ENCODE measurements at regions not wholly inside any gene's neighbourhood (a gene's known extent, or its start where the extent isn't known, plus 50 kb on each side); places are given as distances from the start of the nearest gene placed in this dataset.

DNA sequence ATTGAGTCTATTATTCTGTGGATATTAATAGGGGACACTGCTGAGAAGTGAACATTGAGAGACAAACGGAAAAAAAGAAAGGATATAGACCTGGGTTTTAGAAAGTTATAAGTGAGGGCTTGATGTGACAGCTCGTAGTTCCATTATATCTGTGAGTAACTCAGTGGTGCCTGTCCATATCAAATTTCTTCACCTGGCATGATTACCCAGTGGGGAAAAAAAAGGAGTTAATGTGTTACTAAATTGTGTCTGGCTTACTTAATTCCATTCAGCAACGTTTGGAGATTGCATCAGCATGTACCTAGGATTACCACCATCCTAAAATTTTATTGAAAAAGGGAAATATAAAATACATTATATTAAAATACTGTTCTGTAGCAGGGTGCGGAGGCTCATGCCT, 1249.9 kb downstream of the SLC16A7 start:
- TF ChIP-seq, protein P1, sequence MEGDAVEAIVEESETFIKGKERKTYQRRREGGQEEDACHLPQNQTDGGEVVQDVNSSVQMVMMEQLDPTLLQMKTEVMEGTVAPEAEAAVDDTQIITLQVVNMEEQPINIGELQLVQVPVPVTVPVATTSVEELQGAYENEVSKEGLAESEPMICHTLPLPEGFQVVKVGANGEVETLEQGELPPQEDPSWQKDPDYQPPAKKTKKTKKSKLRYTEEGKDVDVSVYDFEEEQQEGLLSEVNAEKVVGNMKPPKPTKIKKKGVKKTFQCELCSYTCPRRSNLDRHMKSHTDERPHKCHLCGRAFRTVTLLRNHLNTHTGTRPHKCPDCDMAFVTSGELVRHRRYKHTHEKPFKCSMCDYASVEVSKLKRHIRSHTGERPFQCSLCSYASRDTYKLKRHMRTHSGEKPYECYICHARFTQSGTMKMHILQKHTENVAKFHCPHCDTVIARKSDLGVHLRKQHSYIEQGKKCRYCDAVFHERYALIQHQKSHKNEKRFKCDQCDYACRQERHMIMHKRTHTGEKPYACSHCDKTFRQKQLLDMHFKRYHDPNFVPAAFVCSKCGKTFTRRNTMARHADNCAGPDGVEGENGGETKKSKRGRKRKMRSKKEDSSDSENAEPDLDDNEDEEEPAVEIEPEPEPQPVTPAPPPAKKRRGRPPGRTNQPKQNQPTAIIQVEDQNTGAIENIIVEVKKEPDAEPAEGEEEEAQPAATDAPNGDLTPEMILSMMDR (IDR thresholded peaks at IDR 0.05; ENCODE audit: unreplicated experiment): no peak
- Mint-ChIP-seq H3K9me3 (ENCODE audit: unreplicated experiment) (no peaks in the 10 kb centered on the region), H3K27me3 (ENCODE audit: insufficient read depth, unreplicated experiment) (no peaks in the 10 kb centered on the region), H3K27ac (ENCODE audit: low read depth, unreplicated experiment) (no peak overlapping the region), H3K4me1 (ENCODE audit: insufficient read depth, unreplicated experiment) (peaks cover 7% of the 10 kb centered on the region), H3K36me3 (ENCODE audit: insufficient read depth, unreplicated experiment) (no peaks in the 10 kb centered on the region), H3K4me3 (ENCODE audit: unreplicated experiment) (no peak overlapping the region)
- ChIA-PET CTCF (no interaction called here), POLR2A (no interaction called here)
- BruUV-seq (replicated peaks): no TSS peak
- intact Hi-C loops (cut with micrococcal nuclease): no loop called here
- DNase-seq (ENCODE audit: unreplicated experiment): no peak

DNA sequence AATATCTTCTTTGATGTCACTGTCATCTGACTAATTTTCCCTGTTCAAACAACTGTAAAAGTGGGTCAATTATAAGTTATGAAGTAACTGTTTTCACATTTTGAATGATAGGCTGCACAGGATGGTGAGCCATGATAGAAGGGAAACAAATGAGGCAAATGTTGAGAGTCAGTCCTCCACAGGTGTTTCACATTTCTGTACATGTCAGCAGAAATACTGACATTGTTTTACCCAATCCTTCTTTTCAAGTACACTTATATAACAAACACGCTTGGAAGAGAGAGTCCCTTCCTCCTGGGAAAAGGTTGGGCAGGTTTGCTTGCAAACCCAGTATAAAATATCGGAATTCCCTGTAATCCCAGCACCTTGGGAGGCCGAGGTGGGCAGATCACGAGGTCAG, 1251.5 kb downstream of the SLC16A7 start:
- no peaks in the 10 kb centered on the region for H3K27me3 Mint-ChIP-seq (ENCODE audit: insufficient read depth, unreplicated experiment)
- no peak for DNase-seq (ENCODE audit: unreplicated experiment)
- no peak overlapping the region for H3K4me3 Mint-ChIP-seq (ENCODE audit: unreplicated experiment)
- POLR2A ChIA-PET: no interaction called here
- CTCF ChIA-PET: interaction anchor here (0.8 kb wide), 1 partner anchor 147 kb away, joined by 3 read pairs; no protein-coding TSS in a partner anchor
- peaks cover 7% of the 10 kb centered on the region for H3K4me1 Mint-ChIP-seq (ENCODE audit: insufficient read depth, unreplicated experiment)
- no peaks in the 10 kb centered on the region for H3K36me3 Mint-ChIP-seq (ENCODE audit: insufficient read depth, unreplicated experiment)
- no peak overlapping the region for H3K27ac Mint-ChIP-seq (ENCODE audit: low read depth, unreplicated experiment)
- H3K9me3 Mint-ChIP-seq (ENCODE audit: unreplicated experiment): no peaks in the 10 kb centered on the region
- TF ChIP-seq, protein P1 (IDR thresholded peaks at IDR 0.05; ENCODE audit: unreplicated experiment): no peak
- no TSS peak for BruUV-seq (replicated peaks)
- intact Hi-C loops (cut with micrococcal nuclease): no loop called here

DNA sequence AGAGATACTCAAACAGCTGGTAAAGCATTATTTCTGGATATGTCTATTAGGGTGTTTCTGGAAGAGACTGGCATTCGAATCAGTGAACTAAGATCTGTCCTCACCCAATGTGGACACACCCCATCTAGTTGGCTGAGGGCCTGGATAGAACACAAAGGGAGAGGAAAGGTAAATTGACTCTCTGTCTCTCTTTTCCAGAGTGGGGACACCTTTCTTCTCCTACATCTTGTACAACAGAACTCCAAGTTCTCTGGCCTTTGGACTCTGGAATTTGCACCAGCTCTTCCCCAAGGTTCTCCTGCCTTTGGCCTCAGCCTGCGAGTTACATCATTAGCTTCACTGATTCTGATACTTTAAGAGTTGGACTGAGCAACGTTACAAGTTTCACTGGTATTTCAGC, 1253.9 kb downstream of the SLC16A7 start:
- Mint-ChIP-seq H3K4me1 (ENCODE audit: insufficient read depth, unreplicated experiment) (peaks cover 7% of the 10 kb centered on the region), H3K9me3 (ENCODE audit: unreplicated experiment) (no peaks in the 10 kb centered on the region), H3K27me3 (ENCODE audit: insufficient read depth, unreplicated experiment) (no peaks in the 10 kb centered on the region), H3K36me3 (ENCODE audit: insufficient read depth, unreplicated experiment) (no peaks in the 10 kb centered on the region), H3K27ac (ENCODE audit: low read depth, unreplicated experiment) (no peak overlapping the region), H3K4me3 (ENCODE audit: unreplicated experiment) (no peak overlapping the region)
- peak; percentile 16 for DNase-seq (ENCODE audit: unreplicated experiment)
- POLR2A ChIA-PET: interaction anchor here (0.6 kb wide), 1 partner anchor 1673 kb away, joined by 3 read pairs; no protein-coding TSS in a partner anchor
- TF ChIP-seq, protein P1 (IDR thresholded peaks at IDR 0.05; ENCODE audit: unreplicated experiment): no peak
- CTCF ChIA-PET: interaction anchor here (0.6 kb wide), 1 partner anchor 159 kb away, joined by 3 read pairs; no protein-coding TSS in a partner anchor
- intact Hi-C loops (cut with micrococcal nuclease): no loop called here
- BruUV-seq (replicated peaks): no TSS peak

DNA sequence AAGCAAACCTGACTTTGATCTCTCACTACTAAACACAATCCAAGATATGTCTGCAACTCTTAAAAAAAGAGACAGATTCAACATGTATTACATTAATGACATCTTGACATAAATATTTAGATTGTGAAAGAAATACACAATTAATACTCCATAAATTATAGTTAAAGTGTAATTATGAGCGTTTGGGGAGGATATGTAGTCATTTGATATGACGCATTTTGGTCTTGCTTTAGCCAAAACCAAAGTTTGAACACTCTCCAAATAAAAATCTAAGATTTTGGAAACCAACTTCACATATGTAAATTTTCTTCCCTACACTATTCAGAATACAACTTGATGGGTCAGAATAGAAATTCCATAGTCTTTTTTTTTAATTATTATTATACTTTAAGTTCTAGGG, 1257.6 kb downstream of the SLC16A7 start:
- POLR2A ChIA-PET: no interaction called here
- no peak overlapping the region for H3K4me3 Mint-ChIP-seq (ENCODE audit: unreplicated experiment)
- H3K9me3 Mint-ChIP-seq (ENCODE audit: unreplicated experiment): no peaks in the 10 kb centered on the region
- no peak for DNase-seq (ENCODE audit: unreplicated experiment)
- no peaks in the 10 kb centered on the region for H3K27me3 Mint-ChIP-seq (ENCODE audit: insufficient read depth, unreplicated experiment)
- intact Hi-C loops (cut with micrococcal nuclease): no loop called here
- TF ChIP-seq, protein P1 (IDR thresholded peaks at IDR 0.05; ENCODE audit: unreplicated experiment): no peak
- no peak overlapping the region for H3K27ac Mint-ChIP-seq (ENCODE audit: low read depth, unreplicated experiment)
- H3K36me3 Mint-ChIP-seq (ENCODE audit: insufficient read depth, unreplicated experiment): no peaks in the 10 kb centered on the region
- BruUV-seq (replicated peaks): no TSS peak
- CTCF ChIA-PET: no interaction called here
- H3K4me1 Mint-ChIP-seq (ENCODE audit: insufficient read depth, unreplicated experiment): peaks cover 7% of the 10 kb centered on the region

Measured in MCF 10A (cell line).